Effector memory CD8-positive, alpha-beta T cell (primary cell): ENCODE measurements at regions not wholly inside any gene's neighbourhood (a gene's known extent, or its start where the extent isn't known, plus 50 kb on each side); places are given as distances from the start of the nearest gene placed in this dataset.
A peak's percentile ranks its signal among the peaks of the same experiment; 100 is the strongest.

Source experiments
- ATAC-seq: fragments of 150-1000 bp; cut with Tn5 transposase; replicated peaks from 2 replicates; pipeline ENCODE4 v1.10.0; 2021; ENCODE audit warnings: mild to moderate bottlenecking, moderate library complexity
- DNase-seq, 3 experiments: peaks; one replicate each; pipeline ENCODE4 v3.0.0; 2021
- H3K27ac Mint-ChIP-seq, 2 donors: one replicate each; pipeline ENCODE4 v1.8.0; 2022; ENCODE audit warnings: mild to moderate bottlenecking in 2 of 2, mixed read lengths in 2 of 2, moderate library complexity in 2 of 2
- H3K27me3 Mint-ChIP-seq, 2 donors: one replicate each; pipeline ENCODE4 v1.8.0; 2022; ENCODE audit warnings: mixed read lengths in 2 of 2
- H3K36me3 Mint-ChIP-seq: one replicate; pipeline ENCODE4 v1.8.0; 2022; ENCODE audit warnings: mild to moderate bottlenecking, moderate library complexity, mixed read lengths; ENCODE audit not compliant: insufficient read depth
- H3K4me1 Mint-ChIP-seq, 2 donors: one replicate each; pipeline ENCODE4 v1.8.0; 2022; ENCODE audit warnings: low read depth in 2 of 2, mixed read lengths in 2 of 2
- H3K4me3 Mint-ChIP-seq, 2 donors: one replicate each; pipeline ENCODE4 v1.8.0; 2022; ENCODE audit warnings: mild to moderate bottlenecking in 2 of 2, mixed read lengths in 2 of 2, moderate library complexity in 2 of 2
- H3K9me3 Mint-ChIP-seq, 2 donors: one replicate each; pipeline ENCODE4 v1.8.0; 2022; ENCODE audit warnings: mixed read lengths in 2 of 2

- Mint-ChIP-seq H3K27ac (no peak overlapping the region), H3K27me3 (no peaks in the 10 kb centered on the region), H3K4me3 (no peak overlapping the region), H3K36me3 (peaks cover 2% of the 10 kb centered on the region), H3K4me1 (no peaks in the 10 kb centered on the region), H3K9me3 (no peaks in the 10 kb centered on the region)
- no peak for ATAC-seq
- no peak for DNase-seq
Measured at GRCh38 chr16:82425661-82426060, 201.1 kb upstream of the CDH13 start.

- Mint-ChIP-seq H3K4me1 (no peaks in the 10 kb centered on the region), H3K36me3 (peaks cover under 1% of the 10 kb centered on the region), H3K4me3 (no peak overlapping the region), H3K27ac (no peak overlapping the region), H3K27me3 (peaks cover 0 to 14% of the 10 kb centered on the region in 2 donors), H3K9me3 (no peaks in the 10 kb centered on the region)
- ATAC-seq, result no peak
- DNase-seq, result no peak
Measured at GRCh38 chr16:82421851-82422250, 204.9 kb upstream of the CDH13 start.

- Mint-ChIP-seq H3K27me3 (peaks cover 0 to 15% of the 10 kb centered on the region in 2 donors), H3K4me1 (peaks cover 1 to 2% of the 10 kb centered on the region in 2 donors), H3K36me3 (no peaks in the 10 kb centered on the region), H3K4me3 (no peak overlapping the region), H3K27ac (no peak overlapping the region), H3K9me3 (no peaks in the 10 kb centered on the region)
- ATAC-seq (no peak), DNase-seq (no peak)
Measured at GRCh38 chr16:82419332-82419731, 207.4 kb upstream of the CDH13 start.

- DNase-seq (no peak), ATAC-seq (no peak)
- Mint-ChIP-seq H3K4me1 (peaks cover 1 to 6% of the 10 kb centered on the region in 2 donors), H3K27me3 (peaks cover 0 to 34% of the 10 kb centered on the region in 2 donors), H3K27ac (no peak overlapping the region), H3K36me3 (no peaks in the 10 kb centered on the region), H3K9me3 (no peaks in the 10 kb centered on the region), H3K4me3 (no peak overlapping the region)
Measured at GRCh38 chr16:82414476-82414875, 212.3 kb upstream of the CDH13 start.

- no peaks in the 10 kb centered on the region for H3K9me3 Mint-ChIP-seq
- no peaks in the 10 kb centered on the region for H3K36me3 Mint-ChIP-seq
- no peak for ATAC-seq
- H3K27ac Mint-ChIP-seq, result no peak overlapping the region
- H3K4me3 Mint-ChIP-seq, result no peak overlapping the region
- DNase-seq, result no peak
- H3K4me1 Mint-ChIP-seq, result peaks cover 1 to 6% of the 10 kb centered on the region in 2 donors
- H3K27me3 Mint-ChIP-seq, result peaks cover 2 to 43% of the 10 kb centered on the region in 2 donors
Measured at GRCh38 chr16:82412770-82413169, 214.0 kb upstream of the CDH13 start.

- Mint-ChIP-seq H3K36me3 (no peaks in the 10 kb centered on the region), H3K4me1 (peaks cover 20 to 23% of the 10 kb centered on the region in 2 donors), H3K9me3 (peaks cover 0 to 4% of the 10 kb centered on the region in 2 donors), H3K4me3 (peak overlapping the region; percentile 28 to 51), H3K27me3 (peaks cover 6 to 31% of the 10 kb centered on the region in 2 donors), H3K27ac (peak overlapping the region; percentile 55 to 72)
- DNase-seq (no peak), ATAC-seq (peak; percentile 26)
Measured at GRCh38 chr16:82405736-82406135, 221.0 kb upstream of the CDH13 start.

- H3K4me3 Mint-ChIP-seq, result peak overlapping the region; percentile 28 to 51
Measured at GRCh38 chr16:82404586-82405315, 222.0 kb upstream of the CDH13 start.

GRCh38 chr16:82402665-82403218, 224.0 kb upstream of the CDH13 start:
- DNase-seq, result no peak
- H3K4me1 Mint-ChIP-seq, result peaks cover 20 to 23% of the 10 kb centered on the region in 2 donors
- H3K36me3 Mint-ChIP-seq, result no peaks in the 10 kb centered on the region
- H3K9me3 Mint-ChIP-seq, result peaks cover 0 to 4% of the 10 kb centered on the region in 2 donors
- peaks cover 3 to 5% of the 10 kb centered on the region in 2 donors for H3K27me3 Mint-ChIP-seq
- H3K27ac Mint-ChIP-seq, result no peak overlapping the region
- H3K4me3 Mint-ChIP-seq, result no peak overlapping the region
- ATAC-seq, result no peak

More at GRCh38 chr16:82404586-82405315, 222.0 kb upstream of the CDH13 start:
- Mint-ChIP-seq H3K9me3 (peaks cover 0 to 4% of the 10 kb centered on the region in 2 donors), H3K27ac (peak overlapping the region in 1 of 2 donors; percentile 72), H3K4me1 (peaks cover 20 to 23% of the 10 kb centered on the region in 2 donors), H3K36me3 (no peaks in the 10 kb centered on the region), H3K27me3 (peaks cover 6 to 25% of the 10 kb centered on the region in 2 donors)
- DNase-seq, result no peak
- ATAC-seq, result peak; percentile 57

- ATAC-seq (no peak), DNase-seq (no peak)
- peaks cover 0 to 4% of the 10 kb centered on the region in 2 donors for H3K9me3 Mint-ChIP-seq
- no peak overlapping the region for H3K4me3 Mint-ChIP-seq
- peaks cover 13 to 14% of the 10 kb centered on the region in 2 donors for H3K4me1 Mint-ChIP-seq
- H3K36me3 Mint-ChIP-seq, result no peaks in the 10 kb centered on the region
- H3K27ac Mint-ChIP-seq, result no peak overlapping the region
- H3K27me3 Mint-ChIP-seq, result peaks cover 4 to 18% of the 10 kb centered on the region in 2 donors
Measured at GRCh38 chr16:82400046-82400445, 226.7 kb upstream of the CDH13 start.

- Mint-ChIP-seq H3K27ac (no peak overlapping the region), H3K4me1 (no peaks in the 10 kb centered on the region), H3K9me3 (no peaks in the 10 kb centered on the region), H3K27me3 (peaks cover 4 to 18% of the 10 kb centered on the region in 2 donors), H3K36me3 (no peaks in the 10 kb centered on the region), H3K4me3 (no peak overlapping the region)
- ATAC-seq (no peak), DNase-seq (no peak)
Measured at GRCh38 chr16:82396509-82396908, 226.5 kb upstream of the MPHOSPH6 start.

GRCh38 chr16:82395212-82395611, 225.2 kb upstream of the MPHOSPH6 start:
- Mint-ChIP-seq H3K27me3 (peaks cover 4 to 18% of the 10 kb centered on the region in 2 donors), H3K4me1 (no peaks in the 10 kb centered on the region), H3K9me3 (no peaks in the 10 kb centered on the region), H3K4me3 (no peak overlapping the region), H3K36me3 (no peaks in the 10 kb centered on the region), H3K27ac (no peak overlapping the region)
- ATAC-seq, result no peak
- DNase-seq, result no peak

- Mint-ChIP-seq H3K27ac (no peak overlapping the region), H3K9me3 (no peaks in the 10 kb centered on the region), H3K27me3 (peaks cover 4 to 11% of the 10 kb centered on the region in 2 donors), H3K4me3 (no peak overlapping the region), H3K36me3 (no peaks in the 10 kb centered on the region), H3K4me1 (no peaks in the 10 kb centered on the region)
- no peak for DNase-seq
- ATAC-seq, result no peak
Measured at GRCh38 chr16:82391690-82392089, 221.7 kb upstream of the MPHOSPH6 start.

- Mint-ChIP-seq H3K27ac (no peak overlapping the region), H3K4me3 (no peak overlapping the region), H3K36me3 (no peaks in the 10 kb centered on the region), H3K4me1 (no peaks in the 10 kb centered on the region), H3K27me3 (no peaks in the 10 kb centered on the region), H3K9me3 (no peaks in the 10 kb centered on the region)
- no peak for ATAC-seq
- DNase-seq, result no peak
Measured at GRCh38 chr16:82389956-82390650, 220.1 kb upstream of the MPHOSPH6 start.
